Kidney epithelial cell (primary cell): ENCODE measurements at regions not wholly inside any gene's neighbourhood (a gene's known extent, or its start where the extent isn't known, plus 50 kb on each side); places are given as distances from the start of the nearest gene placed in this dataset.

ENCODE experiments used
- DNase-seq: peaks from one replicate; pipeline ENCODE4 v3.0.0-alpha.2; 2010; ENCODE audit warnings: low read depth
- H3K27me3 ChIP-seq: 2 replicates; pipeline ENCODE4 v1.6.0; 2011; ENCODE audit warnings: low read length; ENCODE audit not compliant: control insufficient read depth, insufficient read depth
- H3K36me3 ChIP-seq: 2 replicates; pipeline ENCODE4 v1.5.1; 2011; ENCODE audit warnings: low read length; ENCODE audit not compliant: control insufficient read depth, insufficient read depth
- H3K4me3 ChIP-seq: 2 replicates; pipeline ENCODE4 v1.5.1; 2011; ENCODE audit warnings: low read depth, mild to moderate bottlenecking, control low read depth, low read length
- CTCF ChIP-seq: IDR thresholded peaks from 2 replicates; pipeline ENCODE4 v1.5.1; 2011; ENCODE audit warnings: mild to moderate bottlenecking, moderate library complexity, low read length, control low read depth, inconsistent platforms; ENCODE audit not compliant: insufficient read depth, poor library complexity, severe bottlenecking

DNA sequence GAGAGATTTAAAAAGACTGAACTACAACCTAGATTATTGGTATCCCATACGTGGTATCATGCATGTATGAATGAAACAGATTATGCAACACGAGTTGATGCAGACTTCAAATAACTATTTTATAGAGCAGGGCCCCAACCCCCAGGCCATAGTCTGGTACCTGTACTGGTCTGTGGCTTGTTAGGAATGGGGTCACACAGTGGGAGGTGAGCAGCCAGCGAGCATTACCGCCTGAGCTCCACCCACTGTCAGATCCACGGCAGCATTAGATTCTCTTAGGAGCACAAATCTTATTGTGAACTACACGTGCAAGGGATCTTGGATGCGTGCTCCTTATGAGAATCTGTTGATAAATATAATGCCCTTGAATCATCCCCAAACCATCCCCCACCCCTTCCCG lies 320.2 kb downstream of the TBC1D4 start:
- H3K27me3 ChIP-seq = no peaks in the 10 kb centered on the region
- TF ChIP-seq CTCF = no peak
- no peaks in the 10 kb centered on the region for H3K36me3 ChIP-seq
- DNase-seq = no peak
- H3K4me3 ChIP-seq = no peak overlapping the region

DNA sequence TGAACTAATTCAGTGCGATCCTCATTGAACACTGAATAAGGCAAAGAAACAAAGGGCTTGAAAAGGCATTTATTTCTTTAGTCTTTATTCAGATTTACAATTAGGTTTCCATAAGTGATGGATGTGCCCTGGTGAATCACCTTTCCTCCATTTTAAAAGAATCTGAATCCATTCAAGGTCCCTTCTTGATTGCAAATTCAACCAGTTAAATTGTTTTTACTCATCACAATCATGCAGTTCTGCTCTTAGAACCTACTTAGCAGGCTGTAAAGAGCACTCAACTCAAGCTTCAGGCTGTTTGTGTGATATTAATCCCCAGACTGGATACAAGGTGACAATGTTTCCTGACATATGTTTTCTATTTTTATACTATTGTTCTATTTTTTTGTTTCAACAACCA lies 321.0 kb downstream of the TBC1D4 start:
- Histone ChIP-seq H3K4me3 (no peak overlapping the region), H3K36me3 (no peaks in the 10 kb centered on the region), H3K27me3 (no peaks in the 10 kb centered on the region)
- no peak for TF ChIP-seq CTCF
- DNase-seq = no peak

DNA sequence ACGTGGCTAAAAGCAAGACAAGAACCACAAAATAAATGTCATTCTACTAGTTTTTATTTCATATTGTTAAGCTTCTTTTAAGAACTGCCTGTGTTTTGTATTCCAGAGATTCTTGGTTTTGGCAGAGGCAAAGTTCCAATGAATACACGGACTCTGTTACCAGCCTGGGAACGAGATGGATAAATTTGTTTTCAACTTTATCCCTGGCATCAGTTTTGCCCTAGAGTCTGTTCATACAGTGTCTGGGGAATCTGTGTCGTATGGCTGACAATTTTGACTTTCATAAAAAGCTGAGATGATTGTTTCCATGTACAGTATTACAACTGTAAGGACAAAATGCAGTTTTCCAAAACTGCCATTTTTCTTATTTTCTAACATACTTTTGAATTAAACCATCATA lies 327.6 kb downstream of the TBC1D4 start:
- no peak for DNase-seq
- no peaks in the 10 kb centered on the region for H3K36me3 ChIP-seq
- TF ChIP-seq CTCF = no peak
- H3K4me3 ChIP-seq = no peak overlapping the region
- no peaks in the 10 kb centered on the region for H3K27me3 ChIP-seq

DNA sequence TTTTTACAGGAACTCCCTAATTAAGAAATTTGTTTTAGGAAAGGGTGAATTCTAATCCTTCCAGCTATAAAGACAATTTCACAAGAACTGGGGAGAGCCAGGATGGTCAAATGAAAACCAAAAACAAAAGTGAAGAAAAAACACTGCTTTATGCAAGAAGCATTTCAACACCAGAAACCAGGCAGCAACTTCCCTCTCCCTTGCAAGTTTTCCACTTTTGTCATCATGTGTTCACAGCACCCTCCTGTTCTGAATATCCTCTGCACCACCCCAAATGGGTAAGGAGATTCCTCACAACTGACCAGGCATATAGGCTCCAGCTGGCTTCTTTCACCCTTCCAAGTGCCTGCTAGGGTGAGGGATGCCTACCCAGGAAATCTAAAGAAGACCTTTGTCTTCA lies 328.1 kb downstream of the TBC1D4 start:
- Histone ChIP-seq H3K27me3 (no peaks in the 10 kb centered on the region), H3K36me3 (no peaks in the 10 kb centered on the region), H3K4me3 (no peak overlapping the region)
- no peak for DNase-seq
- TF ChIP-seq CTCF = no peak

DNA sequence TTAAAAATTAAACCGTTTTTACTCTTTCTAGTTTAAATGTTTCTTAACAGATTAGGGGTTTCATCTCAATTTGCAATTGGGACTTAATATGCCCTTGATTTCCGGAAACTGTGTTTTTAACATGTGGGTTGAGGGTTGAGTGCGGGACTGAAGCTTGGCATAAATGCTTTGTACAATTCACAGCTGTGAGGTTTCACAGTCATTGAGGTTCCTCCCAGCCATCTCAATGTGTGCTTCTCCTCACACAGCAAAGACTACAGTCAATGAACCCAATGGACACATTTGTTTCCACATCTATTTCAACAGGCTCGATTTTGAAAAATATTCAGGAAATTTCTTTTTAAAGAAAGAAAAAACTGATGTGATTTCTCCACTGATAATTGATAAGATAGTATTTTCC lies 328.6 kb downstream of the TBC1D4 start:
- no peaks in the 10 kb centered on the region for H3K27me3 ChIP-seq
- no peak for TF ChIP-seq CTCF
- no peak for DNase-seq
- no peak overlapping the region for H3K4me3 ChIP-seq
- no peaks in the 10 kb centered on the region for H3K36me3 ChIP-seq

GRCh38 chr13:75151081-75151643 lies 330.8 kb downstream of the TBC1D4 start:
- DNase-seq = peak; percentile 9
- Histone ChIP-seq H3K4me3 (no peak overlapping the region), H3K27me3 (no peaks in the 10 kb centered on the region), H3K36me3 (no peaks in the 10 kb centered on the region)
- no peak for TF ChIP-seq CTCF
